ENCODE measurements at regions not wholly inside any gene's neighbourhood (a gene's known extent, or its start where the extent isn't known, plus 50 kb on each side); places are given as distances from the start of the nearest gene placed in this dataset.

GRCh38 chr11:88433536-88434230, 96.1 kb upstream of the CTSC start:
- TF ChIP-seq, protein P1, sequence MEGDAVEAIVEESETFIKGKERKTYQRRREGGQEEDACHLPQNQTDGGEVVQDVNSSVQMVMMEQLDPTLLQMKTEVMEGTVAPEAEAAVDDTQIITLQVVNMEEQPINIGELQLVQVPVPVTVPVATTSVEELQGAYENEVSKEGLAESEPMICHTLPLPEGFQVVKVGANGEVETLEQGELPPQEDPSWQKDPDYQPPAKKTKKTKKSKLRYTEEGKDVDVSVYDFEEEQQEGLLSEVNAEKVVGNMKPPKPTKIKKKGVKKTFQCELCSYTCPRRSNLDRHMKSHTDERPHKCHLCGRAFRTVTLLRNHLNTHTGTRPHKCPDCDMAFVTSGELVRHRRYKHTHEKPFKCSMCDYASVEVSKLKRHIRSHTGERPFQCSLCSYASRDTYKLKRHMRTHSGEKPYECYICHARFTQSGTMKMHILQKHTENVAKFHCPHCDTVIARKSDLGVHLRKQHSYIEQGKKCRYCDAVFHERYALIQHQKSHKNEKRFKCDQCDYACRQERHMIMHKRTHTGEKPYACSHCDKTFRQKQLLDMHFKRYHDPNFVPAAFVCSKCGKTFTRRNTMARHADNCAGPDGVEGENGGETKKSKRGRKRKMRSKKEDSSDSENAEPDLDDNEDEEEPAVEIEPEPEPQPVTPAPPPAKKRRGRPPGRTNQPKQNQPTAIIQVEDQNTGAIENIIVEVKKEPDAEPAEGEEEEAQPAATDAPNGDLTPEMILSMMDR (IDR thresholded peaks at IDR 0.05) = no peak
- TF ChIP-seq POLR2A (IDR thresholded peaks at IDR 0.05) (no peak), POLR2AphosphoS5 (IDR thresholded peaks at IDR 0.05) (no peak)
